ENCODE measurements at regions not wholly inside any gene's neighbourhood (a gene's known extent, or its start where the extent isn't known, plus 50 kb on each side); places are given as distances from the start of the nearest gene placed in this dataset.

- TF ChIP-seq, protein P1, sequence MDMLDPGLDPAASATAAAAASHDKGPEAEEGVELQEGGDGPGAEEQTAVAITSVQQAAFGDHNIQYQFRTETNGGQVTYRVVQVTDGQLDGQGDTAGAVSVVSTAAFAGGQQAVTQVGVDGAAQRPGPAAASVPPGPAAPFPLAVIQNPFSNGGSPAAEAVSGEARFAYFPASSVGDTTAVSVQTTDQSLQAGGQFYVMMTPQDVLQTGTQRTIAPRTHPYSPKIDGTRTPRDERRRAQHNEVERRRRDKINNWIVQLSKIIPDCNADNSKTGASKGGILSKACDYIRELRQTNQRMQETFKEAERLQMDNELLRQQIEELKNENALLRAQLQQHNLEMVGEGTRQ (IDR thresholded peaks at IDR 0.05; ENCODE audit: low read depth, low read length) = no peak
- TF ChIP-seq, protein P1 (CRISPR knock-in tag; IDR thresholded peaks at IDR 0.05; ENCODE audit: borderline replicate concordance) = no peak
- TF ChIP-seq SIX4 (CRISPR knock-in tag; IDR thresholded peaks at IDR 0.05) = no peak
- no peak for TF ChIP-seq CAMTA2 (CRISPR knock-in tag; IDR thresholded peaks at IDR 0.05; ENCODE audit: borderline replicate concordance)
- no peak for TF ChIP-seq ZSCAN30 (CRISPR knock-in tag; IDR thresholded peaks at IDR 0.05)
Observed at GRCh38 chr4:121227341-121227792, 63.2 kb upstream of the TNIP3 start.
